IPS-15b (cell line): ENCODE measurements at regions not wholly inside any gene's neighbourhood (a gene's known extent, or its start where the extent isn't known, plus 50 kb on each side); places are given as distances from the start of the nearest gene placed in this dataset.

ENCODE experiments used
- H3K27me3 ChIP-seq: one replicate; pipeline ENCODE4 v1.6.1; 2013; ENCODE audit warnings: low read length; ENCODE audit not compliant: control insufficient read depth, insufficient read depth
- H3K36me3 ChIP-seq: one replicate; pipeline ENCODE4 v1.6.1; 2013; ENCODE audit warnings: low read length; ENCODE audit not compliant: control insufficient read depth, insufficient read depth
- H3K4me1 ChIP-seq: one replicate; pipeline ENCODE4 v1.6.1; 2013; ENCODE audit warnings: mild to moderate bottlenecking, low read length; ENCODE audit not compliant: control insufficient read depth, insufficient read depth
- H3K4me3 ChIP-seq: one replicate; pipeline ENCODE4 v1.5.1; 2013; ENCODE audit warnings: low read depth, low read length
- H3K9ac ChIP-seq: one replicate; pipeline ENCODE4 v1.6.1; 2013; ENCODE audit warnings: low read depth, mild to moderate bottlenecking, low read length
- H3K9me3 ChIP-seq: one replicate; pipeline ENCODE4 v1.6.1; 2013; ENCODE audit warnings: mild to moderate bottlenecking, low read length; ENCODE audit not compliant: control insufficient read depth, insufficient read depth

DNA sequence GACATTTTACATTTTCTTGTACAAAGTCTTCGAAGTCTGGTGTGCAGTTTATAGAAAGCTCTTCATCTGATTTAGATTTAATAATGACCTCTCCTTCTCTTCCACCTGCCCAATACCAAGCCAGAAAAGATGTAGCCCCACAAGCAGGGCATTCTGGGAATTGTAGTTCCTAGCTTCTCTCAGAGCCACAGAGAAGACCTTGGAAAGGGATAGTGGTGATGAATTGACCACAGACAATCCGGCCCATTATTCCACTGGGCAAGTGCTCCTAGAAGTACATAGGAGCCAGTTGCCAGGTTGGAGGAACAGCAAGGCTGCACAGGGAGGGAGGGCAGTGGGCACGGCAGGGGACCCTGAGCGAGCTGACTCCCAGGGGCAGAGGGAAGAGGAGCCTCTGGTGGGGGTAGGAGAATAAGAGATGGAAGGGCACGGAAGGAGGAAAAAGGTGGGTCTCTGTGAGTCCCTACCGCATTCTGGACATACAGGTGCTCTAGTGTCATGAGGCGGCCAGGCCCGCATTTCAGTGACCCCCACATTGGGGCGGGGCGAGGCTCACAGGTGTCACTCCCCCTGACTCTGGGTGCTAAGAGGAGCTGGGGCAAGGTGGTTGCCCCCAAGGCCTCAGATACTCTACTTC is 152.5 kb upstream of the HAAO start:
- H3K36me3 ChIP-seq: no peaks in the 10 kb centered on the region
- H3K4me1 ChIP-seq: peaks cover 3% of the 10 kb centered on the region
- H3K9me3 ChIP-seq: no peaks in the 10 kb centered on the region
- no peak overlapping the region for H3K9ac ChIP-seq
- no peaks in the 10 kb centered on the region for H3K27me3 ChIP-seq
- H3K4me3 ChIP-seq: no peak overlapping the region

DNA sequence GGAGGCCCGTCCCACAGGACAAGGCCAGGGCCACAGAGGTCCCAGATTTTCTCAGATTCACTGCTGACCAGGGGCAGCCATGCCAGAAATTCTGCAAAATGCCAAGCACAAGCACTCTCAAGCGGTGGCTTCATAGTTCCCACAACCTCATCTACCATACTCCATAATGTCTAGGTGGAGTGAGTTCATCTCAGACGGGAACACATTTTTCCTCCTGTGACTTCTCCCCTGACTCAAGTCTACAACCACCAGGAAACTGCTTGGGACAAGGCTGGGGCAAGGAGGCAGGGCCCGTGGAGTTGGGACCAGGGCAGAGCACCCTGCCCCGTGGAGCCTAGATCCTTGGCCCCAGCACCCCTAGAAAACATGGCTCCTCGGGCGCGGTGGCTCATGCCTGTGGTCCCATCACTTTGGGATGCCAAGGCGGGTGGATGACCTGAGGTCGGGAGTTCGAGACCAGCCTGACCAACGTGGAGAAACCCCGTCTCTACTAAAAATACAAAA is 150.7 kb upstream of the HAAO start:
- H3K36me3 ChIP-seq: no peaks in the 10 kb centered on the region

DNA sequence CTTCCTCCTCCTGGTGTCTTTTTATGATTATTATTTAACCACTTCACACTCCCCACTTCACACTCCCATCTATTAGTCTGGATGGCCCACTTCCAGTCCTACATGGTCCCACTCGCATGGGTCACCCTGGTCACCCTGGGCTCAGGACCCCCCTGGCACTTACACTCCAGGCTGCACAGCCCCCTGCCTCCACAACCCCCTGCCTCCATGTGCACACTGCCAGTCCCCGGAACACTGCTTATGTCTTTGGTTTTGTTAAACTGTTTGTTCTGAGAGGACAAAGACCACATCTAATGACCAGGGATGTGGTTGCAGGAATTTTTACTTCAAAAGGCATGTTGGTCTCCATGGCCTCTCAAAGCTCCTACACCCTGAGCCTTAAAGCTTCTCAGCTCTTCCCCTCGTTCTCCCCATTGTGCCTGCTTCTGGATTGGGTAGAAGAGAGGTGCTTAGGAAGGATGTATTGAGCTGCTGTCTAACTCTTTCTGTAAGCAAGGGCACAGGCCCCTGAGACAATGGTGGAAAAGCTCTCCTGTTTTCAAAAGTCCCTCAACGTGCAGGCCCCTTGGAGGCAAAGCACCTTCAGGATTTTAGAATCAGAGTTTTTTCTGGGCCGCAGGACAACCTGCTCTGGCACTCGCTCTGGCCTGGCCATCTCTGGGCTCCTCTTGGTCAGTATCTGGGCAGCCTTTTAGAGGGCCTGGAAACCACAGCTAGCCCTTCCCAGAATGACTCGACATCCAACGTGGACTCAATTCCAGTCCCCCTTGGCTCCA is 150.0 kb upstream of the HAAO start:
- Histone ChIP-seq H3K27me3 (no peaks in the 10 kb centered on the region), H3K4me1 (peaks cover 3% of the 10 kb centered on the region), H3K4me3 (no peak overlapping the region), H3K9ac (no peak overlapping the region), H3K36me3 (no peaks in the 10 kb centered on the region), H3K9me3 (no peaks in the 10 kb centered on the region)

More for the DNA sequence above, 150.7 kb upstream of the HAAO start:
- no peaks in the 10 kb centered on the region for H3K9me3 ChIP-seq
- no peak overlapping the region for H3K9ac ChIP-seq
- H3K27me3 ChIP-seq: no peaks in the 10 kb centered on the region
- no peak overlapping the region for H3K4me3 ChIP-seq
- H3K4me1 ChIP-seq: peaks cover 3% of the 10 kb centered on the region

DNA sequence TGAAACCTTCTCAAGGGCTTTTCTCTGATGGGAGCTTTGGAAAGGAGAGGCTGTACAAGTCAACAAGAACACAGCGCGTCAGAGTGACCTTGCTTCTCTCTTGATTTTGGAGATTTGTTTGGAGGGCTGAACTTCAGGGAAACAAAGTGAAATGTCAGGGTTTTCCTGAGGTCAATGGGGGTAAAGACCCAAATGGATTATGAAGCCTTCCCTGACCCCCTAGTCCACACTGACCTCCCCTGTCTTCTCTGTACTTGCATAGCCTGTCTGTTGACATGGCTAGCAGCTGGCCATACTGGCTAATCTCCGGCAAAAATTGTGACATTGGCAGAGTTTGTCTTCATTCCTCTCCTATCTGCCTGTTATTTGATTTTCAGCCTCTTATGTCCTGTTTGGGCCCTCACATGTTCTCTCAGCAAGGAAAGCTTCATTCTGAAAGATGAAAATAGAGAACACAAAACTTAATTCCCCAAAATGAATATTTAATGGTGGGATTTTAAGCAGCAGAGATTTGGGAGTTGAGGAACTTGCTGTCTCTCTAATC is 149.3 kb upstream of the HAAO start:
- no peaks in the 10 kb centered on the region for H3K9me3 ChIP-seq
- no peak overlapping the region for H3K9ac ChIP-seq
- H3K4me1 ChIP-seq: no peaks in the 10 kb centered on the region
- H3K36me3 ChIP-seq: no peaks in the 10 kb centered on the region
- no peak overlapping the region for H3K4me3 ChIP-seq
- H3K27me3 ChIP-seq: no peaks in the 10 kb centered on the region

DNA sequence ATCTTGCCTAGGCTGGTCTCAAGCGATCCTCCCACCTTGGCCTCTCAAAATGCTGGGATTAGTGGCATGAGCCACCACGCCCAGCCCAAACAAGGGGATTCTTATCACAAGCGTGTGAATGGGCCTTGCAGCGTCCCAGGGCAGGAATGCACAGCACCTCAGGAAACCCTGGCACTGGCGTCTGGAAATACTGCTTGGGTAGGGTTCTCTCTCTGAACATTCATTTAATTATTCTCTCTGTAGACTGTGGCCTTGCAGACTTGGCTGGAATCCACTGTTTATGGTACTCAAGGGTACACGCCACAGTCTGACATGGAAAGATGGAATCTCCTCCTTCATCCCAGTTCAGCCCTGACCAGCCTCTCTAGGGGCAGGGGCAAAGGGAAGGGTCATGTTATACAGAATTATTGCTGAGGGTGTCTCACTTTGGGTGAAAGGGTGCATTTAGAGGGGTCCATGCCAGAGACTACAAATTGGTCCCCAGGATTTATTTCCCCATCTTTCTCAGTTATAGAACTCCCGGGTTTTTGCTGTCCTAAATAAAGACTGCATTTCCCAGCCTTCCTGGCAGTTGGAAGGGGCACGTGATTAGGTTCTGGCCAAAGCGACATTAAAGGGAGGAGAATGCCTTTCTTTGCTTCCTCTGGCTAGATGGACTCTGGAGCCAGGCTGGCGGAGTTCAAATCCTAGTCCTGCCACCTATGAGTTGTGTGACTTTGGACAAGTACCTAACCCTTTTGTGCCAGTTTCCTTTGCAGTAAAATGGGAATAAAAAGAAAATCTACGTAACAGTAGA is 147.2 kb upstream of the HAAO start:
- Histone ChIP-seq H3K4me3 (no peak overlapping the region), H3K27me3 (no peaks in the 10 kb centered on the region), H3K36me3 (no peaks in the 10 kb centered on the region), H3K9me3 (no peaks in the 10 kb centered on the region), H3K9ac (no peak overlapping the region), H3K4me1 (no peaks in the 10 kb centered on the region)

DNA sequence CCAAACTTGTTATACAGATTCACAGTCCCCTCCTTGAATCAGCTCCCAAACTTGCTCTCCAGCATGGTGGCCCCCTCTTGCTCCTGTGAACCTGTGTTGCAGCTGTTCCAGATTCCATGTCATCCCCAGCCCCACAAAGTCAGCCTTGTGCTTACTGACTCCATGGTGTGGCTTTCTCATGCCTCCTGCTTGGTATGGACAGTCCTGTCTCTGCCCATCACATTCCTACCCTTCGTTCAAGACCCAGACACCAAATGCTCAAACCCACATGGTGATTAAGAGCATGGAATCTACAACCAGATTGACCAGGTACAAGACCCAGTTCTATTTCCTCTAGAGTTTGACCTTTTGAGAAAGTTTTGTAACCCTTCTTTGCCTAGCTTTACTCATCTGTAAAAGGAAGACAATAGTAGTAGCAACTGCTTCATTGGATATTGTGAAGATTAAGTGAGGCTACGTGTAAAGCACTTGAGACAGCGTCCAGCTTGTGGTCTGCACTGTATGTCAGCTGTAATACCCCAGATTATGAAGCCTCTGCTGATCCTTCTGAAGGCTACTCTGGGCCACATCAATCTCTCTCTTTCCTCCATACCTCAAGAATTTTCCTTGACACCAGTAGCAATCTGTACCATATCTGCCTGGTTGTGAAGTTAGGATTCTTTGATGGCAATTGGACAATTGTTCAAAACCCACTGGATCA is 146.4 kb upstream of the HAAO start:
- no peaks in the 10 kb centered on the region for H3K36me3 ChIP-seq
- H3K27me3 ChIP-seq: no peaks in the 10 kb centered on the region
- no peaks in the 10 kb centered on the region for H3K4me1 ChIP-seq
- H3K9me3 ChIP-seq: no peaks in the 10 kb centered on the region
- H3K9ac ChIP-seq: no peak overlapping the region
- H3K4me3 ChIP-seq: no peak overlapping the region

DNA sequence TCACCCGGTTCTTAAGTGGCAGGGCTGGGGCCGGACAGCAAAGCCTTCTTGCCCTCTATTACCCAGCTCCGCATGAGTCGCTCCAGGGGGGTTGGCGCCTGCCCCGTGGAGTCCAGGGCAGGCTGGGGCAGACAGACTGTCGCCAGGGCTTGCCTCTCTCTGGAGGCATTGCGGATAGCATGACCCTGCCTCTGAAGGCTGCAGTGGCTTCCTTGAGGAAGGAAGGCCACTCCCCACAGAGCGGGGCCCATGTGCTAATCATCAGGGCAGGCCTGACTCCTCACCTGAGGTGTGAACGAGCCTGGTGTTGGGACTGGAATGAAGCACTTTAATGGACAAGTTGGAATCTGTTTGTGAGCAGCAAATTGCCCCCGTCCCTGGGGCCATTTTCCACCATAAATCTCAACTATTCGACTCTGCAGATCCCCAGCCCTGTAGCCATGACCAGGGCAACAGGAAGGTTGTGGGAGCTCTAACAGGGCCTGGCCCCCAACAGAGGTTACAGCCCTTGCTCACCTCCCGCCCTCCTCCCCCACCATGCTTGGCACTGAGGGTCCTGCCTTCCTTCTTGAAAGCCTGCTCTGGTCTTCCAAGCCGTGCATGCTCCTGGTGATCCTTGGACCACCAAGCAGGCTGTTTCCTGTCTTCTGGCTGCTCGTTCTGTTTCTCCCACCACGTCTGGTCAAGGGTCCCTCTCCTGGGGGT is 144.9 kb upstream of the HAAO start:
- no peaks in the 10 kb centered on the region for H3K36me3 ChIP-seq
- H3K4me1 ChIP-seq: no peaks in the 10 kb centered on the region
- H3K4me3 ChIP-seq: no peak overlapping the region
- no peaks in the 10 kb centered on the region for H3K27me3 ChIP-seq
- no peaks in the 10 kb centered on the region for H3K9me3 ChIP-seq
- H3K9ac ChIP-seq: no peak overlapping the region

DNA sequence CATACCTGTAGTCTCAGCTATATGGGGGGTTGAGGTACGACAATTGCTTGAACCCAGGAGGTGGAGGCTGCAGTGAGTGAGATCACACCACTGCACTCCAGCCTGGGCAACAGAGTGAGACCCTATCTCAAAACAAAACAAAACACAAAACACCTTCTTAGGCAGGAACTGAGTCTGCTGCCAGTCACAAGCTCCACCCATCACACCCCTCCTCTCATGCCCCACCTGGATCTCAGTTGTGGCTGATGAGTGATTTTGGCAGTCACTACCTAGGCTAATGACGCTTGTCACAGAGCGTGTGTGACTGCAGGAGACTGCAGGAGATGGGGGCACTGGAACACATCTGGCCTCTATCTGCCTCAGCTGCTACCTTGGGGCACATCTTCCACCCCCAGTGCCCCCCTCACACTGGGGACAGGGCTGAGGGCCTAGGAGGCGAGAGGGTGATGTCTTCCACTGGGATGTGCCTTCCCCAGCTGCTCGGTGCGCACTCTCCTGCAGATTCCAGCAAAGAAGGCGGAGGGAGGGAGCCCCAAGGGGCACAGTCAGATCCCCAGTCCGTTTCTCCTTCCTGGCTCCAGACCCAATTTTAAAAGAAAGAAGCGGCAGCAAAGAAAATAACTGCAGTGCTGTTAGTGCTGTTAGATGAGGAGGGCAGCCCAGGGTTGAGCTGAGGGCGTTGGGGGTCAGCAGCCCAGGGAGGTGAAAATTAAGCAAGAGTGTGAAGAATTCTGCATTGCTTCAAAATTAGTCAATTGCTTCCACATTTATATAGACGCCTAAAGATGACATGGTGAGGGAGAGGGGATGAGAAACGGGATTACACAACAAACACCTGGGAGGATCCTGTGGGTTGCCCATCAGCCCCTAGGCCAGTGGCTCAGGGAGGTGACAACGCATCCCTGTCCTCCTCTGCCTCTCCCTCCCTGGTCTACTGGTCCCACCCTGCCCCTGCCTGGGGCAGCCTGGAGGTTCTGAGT is 143.6 kb upstream of the HAAO start:
- H3K9me3 ChIP-seq: no peaks in the 10 kb centered on the region
- peaks cover 3% of the 10 kb centered on the region for H3K4me1 ChIP-seq
- H3K36me3 ChIP-seq: no peaks in the 10 kb centered on the region
- H3K4me3 ChIP-seq: no peak overlapping the region
- no peaks in the 10 kb centered on the region for H3K27me3 ChIP-seq
- H3K9ac ChIP-seq: no peak overlapping the region

DNA sequence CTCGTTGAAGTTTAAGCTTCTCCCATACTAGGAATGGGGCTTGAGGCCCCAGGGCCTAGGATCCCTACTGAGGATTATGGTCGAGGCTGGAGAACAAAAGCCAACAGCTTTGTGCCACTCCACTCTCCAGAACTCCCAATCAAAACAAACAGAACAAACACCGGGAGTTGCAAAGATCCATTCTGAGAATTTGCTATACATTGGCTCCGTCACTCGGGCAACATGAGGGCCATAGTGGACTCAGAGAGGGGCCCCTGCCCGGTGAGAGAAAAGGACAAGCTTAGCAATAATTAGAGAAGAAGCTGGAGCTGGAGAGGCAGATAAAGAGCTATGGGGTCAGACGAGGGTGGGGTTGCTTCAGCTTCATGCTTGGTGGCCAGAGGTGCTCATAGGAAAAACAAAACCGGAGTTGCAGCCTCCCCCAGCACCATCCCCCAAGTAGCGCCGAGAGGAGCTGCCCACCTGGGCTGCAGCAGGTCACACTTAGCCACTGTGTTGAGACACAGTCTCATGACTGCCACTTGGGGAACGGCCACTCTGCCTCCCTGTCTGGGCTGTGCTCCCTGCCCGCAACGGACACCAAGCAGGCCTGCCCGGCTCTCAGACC is 142.3 kb upstream of the HAAO start:
- no peaks in the 10 kb centered on the region for H3K27me3 ChIP-seq
- no peak overlapping the region for H3K4me3 ChIP-seq
- H3K9ac ChIP-seq: no peak overlapping the region
- H3K9me3 ChIP-seq: no peaks in the 10 kb centered on the region
- H3K36me3 ChIP-seq: no peaks in the 10 kb centered on the region
- peaks cover 8% of the 10 kb centered on the region for H3K4me1 ChIP-seq

DNA sequence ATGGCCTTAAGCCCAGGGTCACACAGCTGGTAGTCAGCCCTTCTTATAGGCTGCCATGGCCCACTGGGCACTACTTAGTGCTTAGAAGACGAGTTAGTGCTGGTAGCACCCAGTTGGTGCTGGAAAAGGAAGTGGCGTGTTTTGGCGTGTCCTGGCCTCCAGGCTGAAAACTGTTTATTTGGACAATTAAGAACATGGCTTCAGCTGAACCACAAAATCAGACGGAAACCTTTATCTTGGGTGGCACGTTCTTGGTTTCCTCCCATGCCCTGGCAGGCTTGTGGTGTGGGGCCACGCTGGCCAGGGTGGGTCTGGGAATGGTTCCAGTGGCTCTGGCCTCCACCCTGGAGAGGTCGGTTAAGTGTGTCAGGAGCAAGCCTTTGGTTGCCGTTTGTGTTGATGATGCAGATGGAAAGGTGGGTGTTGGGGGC is 141.5 kb upstream of the HAAO start:
- no peak overlapping the region for H3K4me3 ChIP-seq
- no peak overlapping the region for H3K9ac ChIP-seq
- peaks cover 14% of the 10 kb centered on the region for H3K4me1 ChIP-seq
- H3K27me3 ChIP-seq: no peaks in the 10 kb centered on the region
- no peaks in the 10 kb centered on the region for H3K9me3 ChIP-seq
- H3K36me3 ChIP-seq: no peaks in the 10 kb centered on the region
